ENCODE measurements at regions not wholly inside any gene's neighbourhood (a gene's known extent, or its start where the extent isn't known, plus 50 kb on each side); places are given as distances from the start of the nearest gene placed in this dataset.

DNA sequence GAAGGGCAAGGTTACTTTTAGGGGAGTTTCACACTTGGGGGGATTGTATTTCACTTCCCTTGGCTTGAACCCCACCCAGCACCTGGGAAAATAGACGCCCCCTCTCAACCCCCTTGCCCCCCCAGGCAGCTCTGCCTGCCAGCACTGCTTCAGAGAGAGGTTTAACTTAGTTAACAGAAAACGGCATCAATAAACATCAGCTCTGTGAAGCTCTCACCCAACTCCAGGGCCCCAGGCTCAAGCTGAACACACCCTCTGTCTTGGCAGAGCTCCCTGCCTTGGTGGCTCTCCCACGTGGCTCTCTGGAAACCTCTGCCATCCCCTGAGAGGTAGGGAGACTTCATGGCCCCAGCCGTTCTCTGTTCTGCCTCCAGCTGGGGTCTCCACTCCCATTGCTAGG is 244.1 kb downstream of the ACKR3 start:
- TF ChIP-seq GATA3 (IDR thresholded peaks at IDR 0.05; ENCODE audit: low read depth, low read length): no peak
- TF ChIP-seq GATA2 (IDR thresholded peaks at IDR 0.05; ENCODE audit: low read depth, low read length): no peak

Data from SH-SY5Y (cell line).